Bone marrow (tissue), 2 donors: ENCODE measurements at regions not wholly inside any gene's neighbourhood (a gene's known extent, or its start where the extent isn't known, plus 50 kb on each side); places are given as distances from the start of the nearest gene placed in this dataset.

ENCODE experiments used
- DNase-seq, 2 donors: peaks; one replicate each; lab custom pipeline; 2025; lab: John Stamatoyannopoulos, UW

- DNase-seq: no peak
Measured at GRCh38 chr4:56206258-56206657, 181.0 kb downstream of the AASDH start.

- DNase-seq: no peak
Measured at GRCh38 chr4:56200275-56200674, 187.0 kb downstream of the AASDH start.

DNA sequence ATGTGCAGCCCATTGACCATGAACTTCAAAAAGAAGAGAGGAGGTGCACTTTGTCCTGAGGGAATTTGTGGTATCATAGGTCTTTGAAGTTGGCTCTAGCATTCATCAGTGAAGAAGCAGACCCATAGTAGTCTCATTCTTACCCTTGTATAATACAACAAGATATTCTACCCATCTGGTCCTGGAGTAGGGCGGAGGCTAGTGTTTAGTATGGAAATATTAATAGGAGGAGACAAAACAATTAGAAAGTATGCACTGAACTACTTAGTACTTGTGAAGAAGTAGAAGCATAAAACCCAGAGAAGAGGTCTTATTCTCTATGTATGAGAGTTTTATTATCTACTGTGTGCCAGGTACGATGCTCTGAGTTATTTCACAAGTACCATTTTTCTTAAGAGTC lies 189.0 kb downstream of the AASDH start:
- no peak for DNase-seq

DNA sequence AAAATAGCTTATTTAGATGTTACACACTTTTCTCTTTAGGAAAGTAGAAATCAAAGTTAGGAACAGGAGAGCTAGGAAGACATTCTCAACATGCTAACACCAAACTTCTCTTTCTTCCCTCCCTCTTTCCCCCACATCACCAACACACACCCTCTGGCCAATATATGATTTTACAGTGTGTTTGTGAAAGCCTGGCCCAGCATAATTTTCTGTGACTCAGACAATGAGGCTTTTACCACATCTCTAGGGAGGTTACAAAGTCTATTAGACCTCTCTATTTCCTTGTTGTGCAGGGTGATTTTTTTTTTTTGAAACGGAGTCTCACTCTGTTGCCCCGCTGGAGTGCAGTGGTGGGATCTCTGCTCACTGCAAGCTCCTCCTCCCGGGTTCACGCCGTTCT lies 189.9 kb downstream of the AASDH start:
- DNase-seq: no peak

- DNase-seq: no peak
Measured at GRCh38 chr4:56195025-56195424, 192.3 kb downstream of the AASDH start.

DNA sequence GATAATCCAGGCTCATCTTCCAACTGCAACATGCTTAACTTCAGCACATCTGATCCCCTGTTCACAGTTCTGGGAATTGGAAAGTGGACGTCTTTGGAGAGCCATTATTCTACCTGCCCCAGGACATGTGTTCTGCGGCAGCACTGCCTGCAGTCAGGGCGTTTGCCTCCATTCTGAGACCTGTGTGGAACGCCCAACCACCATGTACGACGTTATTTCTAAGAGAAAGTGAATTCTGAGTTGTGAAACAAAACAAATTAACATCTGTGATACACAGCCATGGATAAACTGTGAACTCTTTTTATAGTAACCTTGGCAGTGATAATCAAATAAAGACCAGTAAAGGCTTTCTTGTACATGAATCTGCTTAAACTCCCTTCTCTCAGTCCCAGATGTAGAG lies 195.8 kb downstream of the AASDH start:
- no peak for DNase-seq

DNA sequence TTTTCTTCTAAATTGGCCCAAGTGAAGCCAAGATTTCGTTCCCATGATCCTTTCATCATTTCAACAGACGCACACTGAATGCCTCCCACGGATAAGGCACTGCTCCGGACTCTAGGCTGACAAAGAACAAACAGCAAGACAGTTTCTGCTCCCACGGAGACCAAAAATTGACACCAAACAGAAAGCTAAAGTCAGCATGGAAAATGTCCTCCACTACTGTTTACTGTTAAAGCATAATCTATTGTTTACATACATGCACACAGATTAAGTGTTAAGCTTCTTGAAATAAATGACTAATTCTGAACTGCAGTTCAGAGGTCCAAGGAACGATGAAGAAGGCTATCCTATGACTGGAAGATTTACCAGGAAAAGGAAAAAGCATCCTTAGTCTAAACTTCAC lies 199.6 kb downstream of the AASDH start:
- no peak for DNase-seq

GRCh38 chr4:56186808-56187523 lies 200.3 kb downstream of the AASDH start:
- no peak for DNase-seq

GRCh38 chr4:56185901-56186300 lies 201.4 kb downstream of the AASDH start:
- no peak for DNase-seq

DNA sequence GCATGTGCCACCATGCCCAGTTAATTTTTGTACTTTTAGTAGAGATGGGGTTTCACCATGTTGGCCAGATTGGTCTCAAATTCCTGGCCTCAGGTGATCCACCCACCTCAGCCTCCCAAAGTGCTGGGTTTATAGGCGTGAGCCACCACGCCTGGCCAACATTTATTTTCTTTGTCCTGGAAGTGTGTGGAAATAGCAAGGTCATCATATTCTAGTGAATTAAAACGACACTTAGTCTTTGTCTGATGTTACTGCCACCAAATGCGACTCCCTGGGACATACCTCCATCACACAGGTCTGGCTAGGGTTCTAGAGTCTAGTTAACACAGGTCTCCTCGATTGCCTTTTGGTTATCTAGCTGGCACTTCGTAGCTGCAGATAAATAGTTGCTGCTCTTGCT lies 203.1 kb downstream of the AASDH start:
- no peak for DNase-seq

GRCh38 chr4:56183344-56183959 lies 203.8 kb downstream of the AASDH start:
- DNase-seq: no peak

DNA sequence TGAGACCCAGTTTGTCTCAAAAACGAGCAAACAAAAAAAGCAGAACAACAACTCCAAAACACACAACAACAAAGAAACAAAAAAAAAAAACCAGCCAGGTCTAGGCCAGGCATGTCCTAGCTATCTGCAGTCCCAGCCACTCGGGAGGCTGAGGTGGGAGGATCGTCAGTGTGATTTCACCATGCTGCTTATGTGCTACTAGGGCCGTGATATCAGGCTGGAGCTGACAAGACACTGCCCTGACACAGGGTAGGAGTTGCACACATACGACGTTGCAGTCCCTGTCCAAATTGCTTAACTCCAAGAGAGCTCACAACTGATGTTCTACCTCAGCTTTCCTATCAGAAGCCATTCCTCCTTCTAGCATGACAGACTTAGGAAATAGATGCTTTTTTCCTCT lies 204.9 kb downstream of the AASDH start:
- DNase-seq: no peak

- DNase-seq: peak in 1 of 2 donors; percentile 93
Measured at GRCh38 chr4:56181140-56181953, 205.9 kb downstream of the AASDH start.

DNA sequence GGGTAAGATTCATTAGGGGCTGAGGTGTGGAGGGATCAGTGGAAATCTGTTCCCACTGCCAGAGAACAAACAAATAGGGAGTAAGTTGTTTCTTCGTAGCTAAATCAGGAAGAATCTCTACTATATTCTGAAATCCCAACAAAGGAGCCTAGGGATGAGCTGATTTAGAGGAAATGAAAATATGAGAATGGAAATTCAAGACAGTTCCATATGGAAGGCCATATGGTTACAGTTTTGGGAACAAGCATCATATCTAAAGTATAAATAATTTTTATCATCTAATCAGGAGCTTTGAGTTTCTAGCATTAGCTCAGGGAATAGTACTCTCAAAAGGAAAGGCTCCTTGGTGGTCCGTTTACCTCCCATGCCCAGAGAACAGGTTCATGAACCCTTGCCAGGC lies 218.2 kb downstream of the AASDH start:
- no peak for DNase-seq

DNA sequence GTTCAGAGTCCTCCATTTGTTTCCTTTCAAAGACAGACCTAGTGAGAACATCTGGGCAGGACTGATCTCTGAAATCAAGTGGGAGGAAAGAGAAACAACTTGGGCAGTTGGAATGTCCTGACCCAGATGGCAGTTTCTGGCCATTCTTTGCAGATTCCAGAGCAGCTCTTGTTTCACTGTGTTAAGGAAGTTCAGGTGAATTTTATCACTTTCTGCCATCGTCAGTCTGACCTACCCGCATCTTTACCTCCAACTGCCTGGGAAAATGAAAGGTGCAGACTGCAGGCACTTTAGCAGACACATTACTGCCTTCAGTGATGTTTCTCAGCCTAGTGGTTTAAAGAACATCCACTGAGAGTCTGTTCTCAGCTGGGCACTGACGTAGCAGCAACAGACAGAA lies 216.2 kb downstream of the CEP135 start:
- no peak for DNase-seq

DNA sequence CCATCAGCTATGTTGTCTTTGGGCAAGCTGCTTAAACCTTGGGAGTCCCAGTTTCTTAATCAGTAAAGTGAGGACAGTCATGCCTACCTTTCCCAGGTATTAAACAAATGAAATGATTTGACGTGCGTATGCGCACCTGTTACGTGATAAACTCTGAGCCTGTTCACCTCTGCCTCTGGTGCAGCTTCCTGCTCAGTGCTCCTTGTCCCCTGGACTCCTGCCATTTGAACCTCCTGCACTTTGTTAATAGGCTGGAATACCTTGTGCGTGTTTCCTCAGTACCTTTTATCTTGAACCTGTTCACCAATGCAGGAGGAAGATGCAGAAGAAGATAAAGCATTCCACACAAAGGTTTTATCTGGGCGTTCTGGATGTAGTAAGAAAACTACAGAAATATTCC lies 211.9 kb downstream of the CEP135 start:
- no peak for DNase-seq

DNA sequence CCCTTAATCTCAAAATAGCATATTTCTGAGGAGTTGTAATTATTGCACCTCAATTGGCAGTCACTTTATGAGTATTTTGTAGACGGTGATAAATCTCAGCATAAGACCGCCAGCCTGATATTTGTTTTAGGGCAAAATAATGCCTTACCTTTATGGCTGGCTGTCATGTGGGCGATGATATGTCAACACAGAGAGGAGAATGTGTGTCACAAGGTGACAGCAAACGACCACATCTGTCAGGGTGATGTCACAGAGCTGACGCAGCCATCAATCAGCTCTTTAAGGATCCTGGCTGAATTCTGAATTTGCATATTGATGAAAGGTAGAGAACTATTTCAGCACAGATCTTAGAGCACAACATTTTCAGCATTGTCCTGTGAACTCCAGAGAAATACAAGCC lies 209.7 kb downstream of the CEP135 start:
- DNase-seq: no peak

- no peak for DNase-seq
Measured at GRCh38 chr4:56156141-56156540, 207.4 kb downstream of the CEP135 start.

GRCh38 chr4:56155432-56155831 lies 206.7 kb downstream of the CEP135 start:
- no peak for DNase-seq

- DNase-seq: no peak
Measured at GRCh38 chr4:56149591-56149990, 200.8 kb downstream of the CEP135 start.

- DNase-seq: no peak
Measured at GRCh38 chr4:56148428-56148827, 199.7 kb downstream of the CEP135 start.

- DNase-seq: peak in 1 of 2 donors; percentile 12
Measured at GRCh38 chr4:56147371-56147770, 198.6 kb downstream of the CEP135 start.

- DNase-seq: no peak
Measured at GRCh38 chr4:56146956-56147355, 198.2 kb downstream of the CEP135 start.
